ENCODE measurements at regions not wholly inside any gene's neighbourhood (a gene's known extent, or its start where the extent isn't known, plus 50 kb on each side); places are given as distances from the start of the nearest gene placed in this dataset.
A peak's percentile ranks its signal among the peaks of the same experiment; 100 is the strongest.

GRCh38 chr5:85441156-85441555 lies 1056.5 kb upstream of the EDIL3 start:
- TF ChIP-seq, protein P1, sequence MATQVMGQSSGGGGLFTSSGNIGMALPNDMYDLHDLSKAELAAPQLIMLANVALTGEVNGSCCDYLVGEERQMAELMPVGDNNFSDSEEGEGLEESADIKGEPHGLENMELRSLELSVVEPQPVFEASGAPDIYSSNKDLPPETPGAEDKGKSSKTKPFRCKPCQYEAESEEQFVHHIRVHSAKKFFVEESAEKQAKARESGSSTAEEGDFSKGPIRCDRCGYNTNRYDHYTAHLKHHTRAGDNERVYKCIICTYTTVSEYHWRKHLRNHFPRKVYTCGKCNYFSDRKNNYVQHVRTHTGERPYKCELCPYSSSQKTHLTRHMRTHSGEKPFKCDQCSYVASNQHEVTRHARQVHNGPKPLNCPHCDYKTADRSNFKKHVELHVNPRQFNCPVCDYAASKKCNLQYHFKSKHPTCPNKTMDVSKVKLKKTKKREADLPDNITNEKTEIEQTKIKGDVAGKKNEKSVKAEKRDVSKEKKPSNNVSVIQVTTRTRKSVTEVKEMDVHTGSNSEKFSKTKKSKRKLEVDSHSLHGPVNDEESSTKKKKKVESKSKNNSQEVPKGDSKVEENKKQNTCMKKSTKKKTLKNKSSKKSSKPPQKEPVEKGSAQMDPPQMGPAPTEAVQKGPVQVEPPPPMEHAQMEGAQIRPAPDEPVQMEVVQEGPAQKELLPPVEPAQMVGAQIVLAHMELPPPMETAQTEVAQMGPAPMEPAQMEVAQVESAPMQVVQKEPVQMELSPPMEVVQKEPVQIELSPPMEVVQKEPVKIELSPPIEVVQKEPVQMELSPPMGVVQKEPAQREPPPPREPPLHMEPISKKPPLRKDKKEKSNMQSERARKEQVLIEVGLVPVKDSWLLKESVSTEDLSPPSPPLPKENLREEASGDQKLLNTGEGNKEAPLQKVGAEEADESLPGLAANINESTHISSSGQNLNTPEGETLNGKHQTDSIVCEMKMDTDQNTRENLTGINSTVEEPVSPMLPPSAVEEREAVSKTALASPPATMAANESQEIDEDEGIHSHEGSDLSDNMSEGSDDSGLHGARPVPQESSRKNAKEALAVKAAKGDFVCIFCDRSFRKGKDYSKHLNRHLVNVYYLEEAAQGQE (IDR thresholded peaks at IDR 0.05; ENCODE audit: low read depth): no peak
- TF ChIP-seq EGR1 (IDR thresholded peaks at IDR 0.05) (no peak), RAD21 (IDR thresholded peaks at IDR 0.05; ENCODE audit: low read depth) (no peak), TAF1 (IDR thresholded peaks at IDR 0.05; ENCODE audit: low read depth) (no peak), FOXM1 (IDR thresholded peaks at IDR 0.05; ENCODE audit: borderline replicate concordance, low read depth) (no peak), MAX (IDR thresholded peaks at IDR 0.05) (no peak), YY1 (IDR thresholded peaks at IDR 0.05; ENCODE audit: low read depth) (no peak), TEAD4 (IDR thresholded peaks at IDR 0.05) (peak; percentile 43; the same call in 1 of the 2 replicates), EP300 (IDR thresholded peaks at IDR 0.05; ENCODE audit: borderline replicate concordance) (no peak), CREB1 (IDR thresholded peaks at IDR 0.05; ENCODE audit: low read depth) (no peak), TCF12 (IDR thresholded peaks at IDR 0.05; ENCODE audit: low read depth) (no peak), CEBPB (IDR thresholded peaks at IDR 0.05) (no peak)
